ENCODE measurements at regions not wholly inside any gene's neighbourhood (a gene's known extent, or its start where the extent isn't known, plus 50 kb on each side); places are given as distances from the start of the nearest gene placed in this dataset.

DNA sequence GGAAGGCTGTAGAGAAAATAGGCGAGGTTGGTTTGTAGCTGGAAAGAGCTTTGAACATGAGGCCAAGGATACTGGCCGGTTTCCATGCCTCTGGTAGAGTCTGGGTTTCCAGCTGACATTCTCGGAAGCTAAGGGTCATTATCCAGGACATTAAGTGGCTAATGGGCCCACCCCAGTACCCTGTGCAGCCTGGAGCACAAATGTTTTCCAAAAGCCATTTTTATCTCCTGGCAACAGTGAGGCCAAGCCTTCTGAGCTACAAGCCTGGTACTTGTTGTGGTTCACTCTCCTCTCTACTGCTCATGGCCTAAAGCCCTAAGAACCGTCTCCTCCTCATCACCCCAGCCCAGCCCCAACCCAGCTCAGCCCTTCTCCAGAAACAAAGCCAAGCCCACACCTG, 122.9 kb downstream of the DMRTA2 start:
- ATAC-seq (no peak), DNase-seq (ENCODE audit: low read depth, low spot score) (no peak)
- Histone ChIP-seq H3K4me1 (ENCODE audit: control insufficient read depth in 1 of 2, insufficient read depth in 2 of 2, low read length in 2 of 2) (no peaks in the 10 kb centered on the region), H4K20me1 (ENCODE audit: insufficient read depth) (no peaks in the 10 kb centered on the region), H3K27ac (ENCODE audit: low read depth, low read length) (no peak overlapping the region), H3K79me2 (ENCODE audit: insufficient read depth, low read length) (no peaks in the 10 kb centered on the region), H3K9me3 (ENCODE audit: control insufficient read depth in 1 of 2, insufficient read depth in 1 of 2, low read depth in 1 of 2, low read length in 2 of 2) (no peaks in the 10 kb centered on the region), H3K4me3 (replicated peaks in 1 of 2; ENCODE audit: low read depth in 1 of 2, low read length in 2 of 2) (no peak overlapping the region), H2AFZ (ENCODE audit: low read depth, low read length, poor library complexity, severe bottlenecking) (no peak overlapping the region), H3K27me3 (ENCODE audit: insufficient read depth, low read length) (peaks cover 25% of the 10 kb centered on the region), H3K36me3 (ENCODE audit: control insufficient read depth in 1 of 2, insufficient read depth in 2 of 2, low read length in 2 of 2) (no peaks in the 10 kb centered on the region), H3K9ac (ENCODE audit: low read length) (no peak overlapping the region), H3K4me2 (ENCODE audit: low read length) (no peak overlapping the region), H3K9me2 (ENCODE audit: insufficient read depth) (no peaks in the 10 kb centered on the region)
- TF ChIP-seq, protein P1, sequence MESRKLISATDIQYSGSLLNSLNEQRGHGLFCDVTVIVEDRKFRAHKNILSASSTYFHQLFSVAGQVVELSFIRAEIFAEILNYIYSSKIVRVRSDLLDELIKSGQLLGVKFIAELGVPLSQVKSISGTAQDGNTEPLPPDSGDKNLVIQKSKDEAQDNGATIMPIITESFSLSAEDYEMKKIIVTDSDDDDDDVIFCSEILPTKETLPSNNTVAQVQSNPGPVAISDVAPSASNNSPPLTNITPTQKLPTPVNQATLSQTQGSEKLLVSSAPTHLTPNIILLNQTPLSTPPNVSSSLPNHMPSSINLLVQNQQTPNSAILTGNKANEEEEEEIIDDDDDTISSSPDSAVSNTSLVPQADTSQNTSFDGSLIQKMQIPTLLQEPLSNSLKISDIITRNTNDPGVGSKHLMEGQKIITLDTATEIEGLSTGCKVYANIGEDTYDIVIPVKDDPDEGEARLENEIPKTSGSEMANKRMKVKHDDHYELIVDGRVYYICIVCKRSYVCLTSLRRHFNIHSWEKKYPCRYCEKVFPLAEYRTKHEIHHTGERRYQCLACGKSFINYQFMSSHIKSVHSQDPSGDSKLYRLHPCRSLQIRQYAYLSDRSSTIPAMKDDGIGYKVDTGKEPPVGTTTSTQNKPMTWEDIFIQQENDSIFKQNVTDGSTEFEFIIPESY (IDR thresholded peaks at IDR 0.05; ENCODE audit: extremely low read depth, insufficient replicate concordance, low read length), result no peak
- POLR2A ChIA-PET, result no interaction called here
- CTCF ChIA-PET, result no interaction called here
- RAD21 ChIA-PET (ENCODE audit: low non-redundant PET in 1 of 2, low total read pairs in 2 of 2, uncharacterized antibody in 2 of 2, unreplicated experiment in 2 of 2), result no interaction called here
- intact Hi-C loops (cut with micrococcal nuclease), result no loop called here
- no TSS peak for BruUV-seq (replicated peaks)

DNA sequence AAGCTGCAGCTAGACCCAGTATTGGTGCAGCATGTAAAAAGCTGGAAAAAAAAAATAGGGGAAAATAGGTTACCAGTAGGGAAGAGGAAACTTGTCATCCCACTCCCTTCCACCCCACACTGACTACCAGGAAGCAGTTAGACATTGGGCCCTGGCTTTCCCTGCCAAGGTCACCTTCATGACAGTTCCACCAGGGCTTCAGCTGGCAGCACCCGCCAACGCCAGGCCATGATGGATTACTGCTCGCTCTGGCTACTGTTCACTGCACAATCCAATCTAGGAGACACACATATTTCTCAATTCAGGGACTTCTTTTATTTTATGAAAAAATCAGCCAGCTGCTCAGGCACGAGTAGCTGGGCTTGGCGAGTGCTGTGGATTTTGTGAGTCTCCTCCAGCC, 127.7 kb downstream of the DMRTA2 start:
- Histone ChIP-seq H2AFZ (ENCODE audit: low read depth, low read length, poor library complexity, severe bottlenecking) (no peak overlapping the region), H3K27me3 (ENCODE audit: insufficient read depth, low read length) (peaks cover 7% of the 10 kb centered on the region; the same call in 1 of the 2 replicates), H4K20me1 (ENCODE audit: insufficient read depth) (no peaks in the 10 kb centered on the region), H3K79me2 (ENCODE audit: insufficient read depth, low read length) (no peaks in the 10 kb centered on the region), H3K9me3 (ENCODE audit: control insufficient read depth in 1 of 2, insufficient read depth in 1 of 2, low read depth in 1 of 2, low read length in 2 of 2) (no peaks in the 10 kb centered on the region), H3K36me3 (ENCODE audit: control insufficient read depth in 1 of 2, insufficient read depth in 2 of 2, low read length in 2 of 2) (no peaks in the 10 kb centered on the region), H3K4me1 (ENCODE audit: control insufficient read depth in 1 of 2, insufficient read depth in 2 of 2, low read length in 2 of 2) (no peaks in the 10 kb centered on the region), H3K9ac (ENCODE audit: low read length) (no peak overlapping the region), H3K4me3 (replicated peaks in 1 of 2; ENCODE audit: low read depth in 1 of 2, low read length in 2 of 2) (no peak overlapping the region), H3K27ac (ENCODE audit: low read depth, low read length) (no peak overlapping the region), H3K4me2 (ENCODE audit: low read length) (no peak overlapping the region), H3K9me2 (ENCODE audit: insufficient read depth) (no peaks in the 10 kb centered on the region)
- CTCF ChIA-PET, result no interaction called here
- POLR2A ChIA-PET, result no interaction called here
- no TSS peak for BruUV-seq (replicated peaks)
- ATAC-seq (no peak), DNase-seq (ENCODE audit: low read depth, low spot score) (no peak)
- RAD21 ChIA-PET (ENCODE audit: low non-redundant PET in 1 of 2, low total read pairs in 2 of 2, uncharacterized antibody in 2 of 2, unreplicated experiment in 2 of 2), result no interaction called here
- intact Hi-C loops (cut with micrococcal nuclease), result no loop called here
- TF ChIP-seq SRF (IDR thresholded peaks at IDR 0.05; ENCODE audit: low read depth) (no peak), POLR2A (IDR thresholded peaks at IDR 0.05; ENCODE audit: borderline replicate concordance, extremely low read depth, insufficient read depth, insufficient read length) (no peak), SIN3A (IDR thresholded peaks at IDR 0.05; ENCODE audit: low read depth) (no peak), ZNF274 (IDR thresholded peaks at IDR 0.05; ENCODE audit: low read depth, low read length) (no peak), EGR1 (IDR thresholded peaks at IDR 0.05; ENCODE audit: low read depth) (no peak), YY1 (IDR thresholded peaks at IDR 0.05; ENCODE audit: extremely low read depth, insufficient replicate concordance, low read depth, low read length) (no peak), ELF1 (IDR thresholded peaks at IDR 0.05; ENCODE audit: borderline replicate concordance, low read depth) (no peak), JUND (IDR thresholded peaks at IDR 0.05) (no peak), POLR2AphosphoS5 (IDR thresholded peaks at IDR 0.05; ENCODE audit: low read depth, low read length) (no peak), TCF7L2 (IDR thresholded peaks at IDR 0.05; ENCODE audit: borderline replicate concordance, extremely low read depth, insufficient read depth, insufficient read length) (no peak), ZFX (IDR thresholded peaks at IDR 0.05) (no peak)
- TF ChIP-seq, protein P2, sequence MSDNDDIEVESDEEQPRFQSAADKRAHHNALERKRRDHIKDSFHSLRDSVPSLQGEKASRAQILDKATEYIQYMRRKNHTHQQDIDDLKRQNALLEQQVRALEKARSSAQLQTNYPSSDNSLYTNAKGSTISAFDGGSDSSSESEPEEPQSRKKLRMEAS (IDR thresholded peaks at IDR 0.05), result no peak
- TF ChIP-seq, protein P3, sequence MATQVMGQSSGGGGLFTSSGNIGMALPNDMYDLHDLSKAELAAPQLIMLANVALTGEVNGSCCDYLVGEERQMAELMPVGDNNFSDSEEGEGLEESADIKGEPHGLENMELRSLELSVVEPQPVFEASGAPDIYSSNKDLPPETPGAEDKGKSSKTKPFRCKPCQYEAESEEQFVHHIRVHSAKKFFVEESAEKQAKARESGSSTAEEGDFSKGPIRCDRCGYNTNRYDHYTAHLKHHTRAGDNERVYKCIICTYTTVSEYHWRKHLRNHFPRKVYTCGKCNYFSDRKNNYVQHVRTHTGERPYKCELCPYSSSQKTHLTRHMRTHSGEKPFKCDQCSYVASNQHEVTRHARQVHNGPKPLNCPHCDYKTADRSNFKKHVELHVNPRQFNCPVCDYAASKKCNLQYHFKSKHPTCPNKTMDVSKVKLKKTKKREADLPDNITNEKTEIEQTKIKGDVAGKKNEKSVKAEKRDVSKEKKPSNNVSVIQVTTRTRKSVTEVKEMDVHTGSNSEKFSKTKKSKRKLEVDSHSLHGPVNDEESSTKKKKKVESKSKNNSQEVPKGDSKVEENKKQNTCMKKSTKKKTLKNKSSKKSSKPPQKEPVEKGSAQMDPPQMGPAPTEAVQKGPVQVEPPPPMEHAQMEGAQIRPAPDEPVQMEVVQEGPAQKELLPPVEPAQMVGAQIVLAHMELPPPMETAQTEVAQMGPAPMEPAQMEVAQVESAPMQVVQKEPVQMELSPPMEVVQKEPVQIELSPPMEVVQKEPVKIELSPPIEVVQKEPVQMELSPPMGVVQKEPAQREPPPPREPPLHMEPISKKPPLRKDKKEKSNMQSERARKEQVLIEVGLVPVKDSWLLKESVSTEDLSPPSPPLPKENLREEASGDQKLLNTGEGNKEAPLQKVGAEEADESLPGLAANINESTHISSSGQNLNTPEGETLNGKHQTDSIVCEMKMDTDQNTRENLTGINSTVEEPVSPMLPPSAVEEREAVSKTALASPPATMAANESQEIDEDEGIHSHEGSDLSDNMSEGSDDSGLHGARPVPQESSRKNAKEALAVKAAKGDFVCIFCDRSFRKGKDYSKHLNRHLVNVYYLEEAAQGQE (IDR thresholded peaks at IDR 0.05; ENCODE audit: low read depth), result no peak
- TF ChIP-seq, protein P1 (IDR thresholded peaks at IDR 0.05; ENCODE audit: extremely low read depth, insufficient replicate concordance, low read length), result no peak
